22Rv1 (cell line): ENCODE measurements at regions not wholly inside any gene's neighbourhood (a gene's known extent, or its start where the extent isn't known, plus 50 kb on each side); places are given as distances from the start of the nearest gene placed in this dataset.

Source experiments
- CTCF ChIP-seq: fragments of 450-650 bp; IDR thresholded peaks from 2 replicates; pipeline ENCODE4 v1.5.1; 2017; ENCODE audit warnings: mild to moderate bottlenecking
- ZFX ChIP-seq: fragments of 450-650 bp; IDR thresholded peaks from 2 replicates; pipeline ENCODE4 v1.6.1; 2017; ENCODE audit warnings: antibody characterized with exemption, borderline replicate concordance

- TF ChIP-seq CTCF = no peak
- no peak for TF ChIP-seq ZFX
These were observed 220.8 kb upstream of the HES1 start for GRCh38 chr3:193915099-193915498.
